22Rv1 (cell line): ENCODE measurements at regions not wholly inside any gene's neighbourhood (a gene's known extent, or its start where the extent isn't known, plus 50 kb on each side); places are given as distances from the start of the nearest gene placed in this dataset.

Experiments
- H3K27ac ChIP-seq: fragments of 450-650 bp; 2 replicates; pipeline ENCODE4 v1.5.1; 2017
- CTCF ChIP-seq: fragments of 450-650 bp; IDR thresholded peaks from 2 replicates; pipeline ENCODE4 v1.5.1; 2017; ENCODE audit warnings: mild to moderate bottlenecking
- ZFX ChIP-seq: fragments of 450-650 bp; IDR thresholded peaks from 2 replicates; pipeline ENCODE4 v1.6.1; 2017; ENCODE audit warnings: antibody characterized with exemption, borderline replicate concordance

- no peak for TF ChIP-seq CTCF
- no peak for TF ChIP-seq ZFX
- no peak overlapping the region for H3K27ac ChIP-seq
Observed at GRCh38 chr10:76645341-76645740, 992.3 kb downstream of the KCNMA1 start.

- TF ChIP-seq ZFX (no peak), CTCF (no peak)
Observed at GRCh38 chr10:76644476-76644875, 993.1 kb downstream of the KCNMA1 start.

GRCh38 chr10:76643511-76643911, 994.1 kb downstream of the KCNMA1 start:
- TF ChIP-seq ZFX (no peak), CTCF (no peak)
- H3K27ac ChIP-seq, result no peak overlapping the region

More at GRCh38 chr10:76644476-76644875, 993.1 kb downstream of the KCNMA1 start:
- H3K27ac ChIP-seq, result no peak overlapping the region

GRCh38 chr10:76642358-76642757, 995.2 kb downstream of the KCNMA1 start:
- no peak overlapping the region for H3K27ac ChIP-seq
- TF ChIP-seq ZFX (no peak), CTCF (no peak)

DNA sequence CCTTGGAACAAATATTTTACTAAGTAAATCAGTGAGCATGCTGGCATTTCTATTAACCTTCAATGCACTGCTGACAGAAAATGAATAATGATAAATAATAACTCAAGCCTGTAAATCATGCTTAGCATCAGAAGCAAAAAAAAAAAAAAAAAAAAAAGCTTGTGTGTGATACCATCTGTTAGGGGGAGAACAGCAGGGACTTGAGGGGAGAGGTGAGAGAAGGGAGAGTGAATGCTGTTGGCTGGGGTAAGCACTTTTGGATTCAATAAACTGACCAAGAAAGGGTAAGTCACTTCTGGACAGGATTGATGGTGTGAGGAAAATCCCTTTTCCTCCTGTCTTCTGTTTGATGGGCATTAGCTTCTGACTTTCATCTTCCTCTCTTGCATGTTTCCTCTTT, 996.4 kb downstream of the KCNMA1 start:
- TF ChIP-seq CTCF (no peak), ZFX (no peak)
- H3K27ac ChIP-seq, result no peak overlapping the region

DNA sequence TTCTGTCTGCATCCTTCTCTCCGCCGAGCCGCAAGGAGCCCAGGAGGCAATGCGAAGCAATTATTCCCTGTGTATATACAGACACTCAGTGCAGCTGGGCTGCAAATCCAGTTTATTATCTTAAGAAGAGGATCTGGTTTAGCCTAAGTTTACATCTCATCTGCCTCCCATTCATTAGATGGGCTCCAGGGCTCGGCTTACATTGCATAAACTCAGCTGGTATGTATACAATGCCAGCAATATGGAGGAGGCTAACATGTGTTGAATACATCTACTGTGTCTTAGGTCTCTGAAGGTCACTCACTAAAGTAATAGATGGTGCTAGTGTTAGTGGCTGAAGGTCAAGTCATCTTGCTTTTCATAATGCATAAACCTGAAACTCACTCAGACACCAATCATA, 996.8 kb downstream of the KCNMA1 start:
- TF ChIP-seq CTCF (no peak), ZFX (no peak)
- no peak overlapping the region for H3K27ac ChIP-seq

DNA sequence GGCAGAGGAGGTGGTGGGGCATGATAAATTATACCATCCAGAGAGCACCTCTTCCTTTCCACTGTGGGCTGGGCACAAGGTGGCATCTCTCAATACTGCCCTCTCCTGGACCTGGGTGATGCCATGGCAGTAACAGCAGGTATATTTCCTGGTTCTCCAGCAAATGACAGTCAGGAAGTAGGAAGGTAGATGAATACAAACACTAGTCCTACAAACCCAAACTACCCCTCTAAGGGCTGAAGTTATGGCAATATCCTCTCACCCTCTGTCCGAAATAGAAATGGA, 1004.9 kb downstream of the KCNMA1 start:
- TF ChIP-seq CTCF, result peak; percentile 87
- no peak for TF ChIP-seq ZFX
- no peak overlapping the region for H3K27ac ChIP-seq
